ENCODE measurements at regions not wholly inside any gene's neighbourhood (a gene's known extent, or its start where the extent isn't known, plus 50 kb on each side); places are given as distances from the start of the nearest gene placed in this dataset.

- TF ChIP-seq EZH2phosphoT487 (IDR thresholded peaks at IDR 0.05; ENCODE audit: low read depth, severe bottlenecking, unreplicated experiment) (no peak), EZH2 (IDR thresholded peaks at IDR 0.05; ENCODE audit: borderline replicate concordance) (no peak)
- TF ChIP-seq, protein P1, sequence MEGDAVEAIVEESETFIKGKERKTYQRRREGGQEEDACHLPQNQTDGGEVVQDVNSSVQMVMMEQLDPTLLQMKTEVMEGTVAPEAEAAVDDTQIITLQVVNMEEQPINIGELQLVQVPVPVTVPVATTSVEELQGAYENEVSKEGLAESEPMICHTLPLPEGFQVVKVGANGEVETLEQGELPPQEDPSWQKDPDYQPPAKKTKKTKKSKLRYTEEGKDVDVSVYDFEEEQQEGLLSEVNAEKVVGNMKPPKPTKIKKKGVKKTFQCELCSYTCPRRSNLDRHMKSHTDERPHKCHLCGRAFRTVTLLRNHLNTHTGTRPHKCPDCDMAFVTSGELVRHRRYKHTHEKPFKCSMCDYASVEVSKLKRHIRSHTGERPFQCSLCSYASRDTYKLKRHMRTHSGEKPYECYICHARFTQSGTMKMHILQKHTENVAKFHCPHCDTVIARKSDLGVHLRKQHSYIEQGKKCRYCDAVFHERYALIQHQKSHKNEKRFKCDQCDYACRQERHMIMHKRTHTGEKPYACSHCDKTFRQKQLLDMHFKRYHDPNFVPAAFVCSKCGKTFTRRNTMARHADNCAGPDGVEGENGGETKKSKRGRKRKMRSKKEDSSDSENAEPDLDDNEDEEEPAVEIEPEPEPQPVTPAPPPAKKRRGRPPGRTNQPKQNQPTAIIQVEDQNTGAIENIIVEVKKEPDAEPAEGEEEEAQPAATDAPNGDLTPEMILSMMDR (IDR thresholded peaks at IDR 0.05; ENCODE audit: poor library complexity): no peak
Measured at GRCh38 chr20:39596554-39596953, 634.4 kb downstream of the DHX35 start.
